ENCODE measurements at regions not wholly inside any gene's neighbourhood (a gene's known extent, or its start where the extent isn't known, plus 50 kb on each side); places are given as distances from the start of the nearest gene placed in this dataset.

DNA sequence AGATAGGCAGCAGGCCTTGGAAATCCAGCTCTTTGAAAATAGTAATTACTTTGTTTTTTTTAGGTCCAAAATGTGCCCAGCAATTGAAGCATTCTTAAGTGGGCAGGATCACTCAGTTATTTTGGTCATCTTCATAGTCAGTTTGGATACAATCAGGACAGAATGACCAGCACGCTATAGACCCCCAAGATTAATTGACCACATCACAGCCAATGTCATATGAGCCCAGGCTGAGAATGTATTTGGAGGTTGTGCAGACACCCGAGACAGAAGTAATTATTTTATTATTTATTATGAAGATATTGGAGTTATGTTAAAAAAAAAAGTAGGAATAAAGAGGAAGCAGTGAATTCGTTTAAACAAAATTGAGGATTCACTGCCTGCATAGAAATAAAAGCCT, 93.3 kb upstream of the PFKP start:
- Histone ChIP-seq H3K4me1 (ENCODE audit: control insufficient read depth in 4 of 4, insufficient read depth in 4 of 4, low read length in 3 of 4) (no peaks in the 10 kb centered on the region), H3K9ac (ENCODE audit: low read depth in 1 of 2, low read length in 2 of 2) (no peak overlapping the region), H3K4me3 (ENCODE audit: low read depth in 1 of 3, low read length in 3 of 3) (no peak overlapping the region), H3K9me3 (ENCODE audit: control insufficient read depth in 4 of 4, low read length in 3 of 4) (no peaks in the 10 kb centered on the region), H3K27ac (ENCODE audit: low read depth in 1 of 2, low read length in 2 of 2) (no peak overlapping the region), H3K36me3 (ENCODE audit: control insufficient read depth in 4 of 4, insufficient read depth in 3 of 4, low read depth in 1 of 4, low read length in 3 of 4) (no peaks in the 10 kb centered on the region), H3K27me3 (ENCODE audit: control insufficient read depth in 4 of 4, insufficient read depth in 4 of 4, low read length in 3 of 4) (no peaks in the 10 kb centered on the region)
- WGBS, result 81% methylated on average over 3 of the region's 3 CpGs
- no peak for DNase-seq (ENCODE audit: low spot score)
- TF ChIP-seq, protein P1, sequence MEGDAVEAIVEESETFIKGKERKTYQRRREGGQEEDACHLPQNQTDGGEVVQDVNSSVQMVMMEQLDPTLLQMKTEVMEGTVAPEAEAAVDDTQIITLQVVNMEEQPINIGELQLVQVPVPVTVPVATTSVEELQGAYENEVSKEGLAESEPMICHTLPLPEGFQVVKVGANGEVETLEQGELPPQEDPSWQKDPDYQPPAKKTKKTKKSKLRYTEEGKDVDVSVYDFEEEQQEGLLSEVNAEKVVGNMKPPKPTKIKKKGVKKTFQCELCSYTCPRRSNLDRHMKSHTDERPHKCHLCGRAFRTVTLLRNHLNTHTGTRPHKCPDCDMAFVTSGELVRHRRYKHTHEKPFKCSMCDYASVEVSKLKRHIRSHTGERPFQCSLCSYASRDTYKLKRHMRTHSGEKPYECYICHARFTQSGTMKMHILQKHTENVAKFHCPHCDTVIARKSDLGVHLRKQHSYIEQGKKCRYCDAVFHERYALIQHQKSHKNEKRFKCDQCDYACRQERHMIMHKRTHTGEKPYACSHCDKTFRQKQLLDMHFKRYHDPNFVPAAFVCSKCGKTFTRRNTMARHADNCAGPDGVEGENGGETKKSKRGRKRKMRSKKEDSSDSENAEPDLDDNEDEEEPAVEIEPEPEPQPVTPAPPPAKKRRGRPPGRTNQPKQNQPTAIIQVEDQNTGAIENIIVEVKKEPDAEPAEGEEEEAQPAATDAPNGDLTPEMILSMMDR (IDR thresholded peaks at IDR 0.05; ENCODE audit: low read depth, low read length, missing input control), result no peak
- TF ChIP-seq, protein P2, sequence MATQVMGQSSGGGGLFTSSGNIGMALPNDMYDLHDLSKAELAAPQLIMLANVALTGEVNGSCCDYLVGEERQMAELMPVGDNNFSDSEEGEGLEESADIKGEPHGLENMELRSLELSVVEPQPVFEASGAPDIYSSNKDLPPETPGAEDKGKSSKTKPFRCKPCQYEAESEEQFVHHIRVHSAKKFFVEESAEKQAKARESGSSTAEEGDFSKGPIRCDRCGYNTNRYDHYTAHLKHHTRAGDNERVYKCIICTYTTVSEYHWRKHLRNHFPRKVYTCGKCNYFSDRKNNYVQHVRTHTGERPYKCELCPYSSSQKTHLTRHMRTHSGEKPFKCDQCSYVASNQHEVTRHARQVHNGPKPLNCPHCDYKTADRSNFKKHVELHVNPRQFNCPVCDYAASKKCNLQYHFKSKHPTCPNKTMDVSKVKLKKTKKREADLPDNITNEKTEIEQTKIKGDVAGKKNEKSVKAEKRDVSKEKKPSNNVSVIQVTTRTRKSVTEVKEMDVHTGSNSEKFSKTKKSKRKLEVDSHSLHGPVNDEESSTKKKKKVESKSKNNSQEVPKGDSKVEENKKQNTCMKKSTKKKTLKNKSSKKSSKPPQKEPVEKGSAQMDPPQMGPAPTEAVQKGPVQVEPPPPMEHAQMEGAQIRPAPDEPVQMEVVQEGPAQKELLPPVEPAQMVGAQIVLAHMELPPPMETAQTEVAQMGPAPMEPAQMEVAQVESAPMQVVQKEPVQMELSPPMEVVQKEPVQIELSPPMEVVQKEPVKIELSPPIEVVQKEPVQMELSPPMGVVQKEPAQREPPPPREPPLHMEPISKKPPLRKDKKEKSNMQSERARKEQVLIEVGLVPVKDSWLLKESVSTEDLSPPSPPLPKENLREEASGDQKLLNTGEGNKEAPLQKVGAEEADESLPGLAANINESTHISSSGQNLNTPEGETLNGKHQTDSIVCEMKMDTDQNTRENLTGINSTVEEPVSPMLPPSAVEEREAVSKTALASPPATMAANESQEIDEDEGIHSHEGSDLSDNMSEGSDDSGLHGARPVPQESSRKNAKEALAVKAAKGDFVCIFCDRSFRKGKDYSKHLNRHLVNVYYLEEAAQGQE (IDR thresholded peaks at IDR 0.05), result no peak
- TF ChIP-seq, protein P3, sequence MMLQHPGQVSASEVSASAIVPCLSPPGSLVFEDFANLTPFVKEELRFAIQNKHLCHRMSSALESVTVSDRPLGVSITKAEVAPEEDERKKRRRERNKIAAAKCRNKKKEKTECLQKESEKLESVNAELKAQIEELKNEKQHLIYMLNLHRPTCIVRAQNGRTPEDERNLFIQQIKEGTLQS (IDR thresholded peaks at IDR 0.05), result no peak
- TF ChIP-seq, protein P4, sequence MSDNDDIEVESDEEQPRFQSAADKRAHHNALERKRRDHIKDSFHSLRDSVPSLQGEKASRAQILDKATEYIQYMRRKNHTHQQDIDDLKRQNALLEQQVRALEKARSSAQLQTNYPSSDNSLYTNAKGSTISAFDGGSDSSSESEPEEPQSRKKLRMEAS (IDR thresholded peaks at IDR 0.05), result no peak
- TF ChIP-seq NR2F2 (IDR thresholded peaks at IDR 0.05) (no peak), JUND (IDR thresholded peaks at IDR 0.05) (no peak), FOXA2 (IDR thresholded peaks at IDR 0.05) (no peak), EGR1 (IDR thresholded peaks at IDR 0.05; ENCODE audit: low read depth in 2 of 2) (no peak), FOXA1 (IDR thresholded peaks at IDR 0.05) (no peak), SP1 (IDR thresholded peaks at IDR 0.05) (no peak), HNF4A (conservative IDR thresholded peaks at IDR 0.05) (no peak), YY1 (IDR thresholded peaks at IDR 0.05) (no peak), GABPA (IDR thresholded peaks at IDR 0.05 in 1 of 2, conservative IDR thresholded peaks at IDR 0.05 in 1 of 2) (no peak), HNF4G (IDR thresholded peaks at IDR 0.05) (no peak), RXRA (IDR thresholded peaks at IDR 0.05) (no peak), RAD21 (IDR thresholded peaks at IDR 0.05) (no peak), TAF1 (conservative IDR thresholded peaks at IDR 0.05) (no peak)
- TF ChIP-seq, protein P5, sequence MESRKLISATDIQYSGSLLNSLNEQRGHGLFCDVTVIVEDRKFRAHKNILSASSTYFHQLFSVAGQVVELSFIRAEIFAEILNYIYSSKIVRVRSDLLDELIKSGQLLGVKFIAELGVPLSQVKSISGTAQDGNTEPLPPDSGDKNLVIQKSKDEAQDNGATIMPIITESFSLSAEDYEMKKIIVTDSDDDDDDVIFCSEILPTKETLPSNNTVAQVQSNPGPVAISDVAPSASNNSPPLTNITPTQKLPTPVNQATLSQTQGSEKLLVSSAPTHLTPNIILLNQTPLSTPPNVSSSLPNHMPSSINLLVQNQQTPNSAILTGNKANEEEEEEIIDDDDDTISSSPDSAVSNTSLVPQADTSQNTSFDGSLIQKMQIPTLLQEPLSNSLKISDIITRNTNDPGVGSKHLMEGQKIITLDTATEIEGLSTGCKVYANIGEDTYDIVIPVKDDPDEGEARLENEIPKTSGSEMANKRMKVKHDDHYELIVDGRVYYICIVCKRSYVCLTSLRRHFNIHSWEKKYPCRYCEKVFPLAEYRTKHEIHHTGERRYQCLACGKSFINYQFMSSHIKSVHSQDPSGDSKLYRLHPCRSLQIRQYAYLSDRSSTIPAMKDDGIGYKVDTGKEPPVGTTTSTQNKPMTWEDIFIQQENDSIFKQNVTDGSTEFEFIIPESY (IDR thresholded peaks at IDR 0.05), result no peak
